CD4-positive, alpha-beta T cell (primary cell): ENCODE measurements at regions not wholly inside any gene's neighbourhood (a gene's known extent, or its start where the extent isn't known, plus 50 kb on each side); places are given as distances from the start of the nearest gene placed in this dataset.

Experiments used
- ATAC-seq: fragments of 200-7000 bp; cut with Tn5 transposase; one replicate; pipeline ENCODE4 v1.10.0; 2022; ENCODE audit warnings: mild to moderate bottlenecking; ENCODE audit not compliant: poor library complexity
- CTCF ChIA-PET: fragments of 350-600 bp; sonication (Branson Sonifier 250); formaldehyde crosslinking; loops from one replicate; lab custom pipeline; 2021; ENCODE audit warnings: antibody characterized with exemption, inconsistent platforms; lab: Charles Lee
- POLR2A ChIA-PET: fragments of 350-600 bp; sonication (Branson Sonifier 250); formaldehyde crosslinking; loops from one replicate; lab custom pipeline; 2021; ENCODE audit warnings: antibody characterized with exemption, inconsistent platforms; lab: Charles Lee
- DNase-seq, 14 experiments: peaks; one replicate each; pipeline ENCODE4 v3.0.0-alpha.2; 2013 to 2020; ENCODE audit warnings: mixed read lengths in 2 of 14
- H3K27ac ChIP-seq, 2 donors: one replicate each; pipeline versions ENCODE4 v1.5.1 to v1.7.0; 2013; ENCODE audit warnings: low read length in 2 of 2, low read depth in 1 of 2, mild to moderate bottlenecking in 1 of 2
- H3K27me3 ChIP-seq, 2 experiments: 1 replicate in 1 of 2; 2 replicates in 1 of 2; pipeline versions ENCODE4 v1.6.1 to v1.7.0; 2013; ENCODE audit warnings: low read length in 2 of 2, control low read depth in 1 of 2, mild to moderate bottlenecking in 1 of 2, moderate library complexity in 1 of 2; ENCODE audit not compliant: insufficient read depth in 2 of 2, control insufficient read depth in 1 of 2
- H3K36me3 ChIP-seq: one replicate; pipeline ENCODE4 v1.6.1; 2013; ENCODE audit warnings: low read length, control low read depth; ENCODE audit not compliant: insufficient read depth
- H3K4me1 ChIP-seq: one replicate; pipeline ENCODE4 v1.6.1; 2013; ENCODE audit warnings: low read length, control low read depth; ENCODE audit not compliant: insufficient read depth
- H3K4me3 ChIP-seq: one replicate; pipeline ENCODE4 v1.5.1; 2013; ENCODE audit warnings: mild to moderate bottlenecking, low read length, moderate library complexity
- H3K9me3 ChIP-seq, 2 experiments: 1 replicate in 1 of 2; 2 replicates in 1 of 2; pipeline versions ENCODE4 v1.6.1 to v1.7.0; 2013; ENCODE audit warnings: low read length in 2 of 2, mild to moderate bottlenecking in 2 of 2, control low read depth in 1 of 2, moderate library complexity in 1 of 2; ENCODE audit not compliant: control insufficient read depth in 1 of 2, insufficient read depth in 1 of 2
- H3K27ac Mint-ChIP-seq: one replicate; pipeline ENCODE4 v1.8.0; 2020; ENCODE audit warnings: mixed read lengths
- H3K27me3 Mint-ChIP-seq: one replicate; pipeline ENCODE4 v1.8.0; 2021; ENCODE audit warnings: mixed read lengths
- H3K36me3 Mint-ChIP-seq: one replicate; pipeline ENCODE4 v1.8.0; 2021; ENCODE audit warnings: low read depth, mixed read lengths
- H3K4me1 Mint-ChIP-seq: one replicate; pipeline ENCODE4 v1.8.0; 2021; ENCODE audit warnings: low read depth, mixed read lengths
- H3K4me3 Mint-ChIP-seq: one replicate; pipeline ENCODE4 v1.8.0; 2020; ENCODE audit warnings: mild to moderate bottlenecking, mixed read lengths
- H3K9me3 Mint-ChIP-seq: one replicate; pipeline ENCODE4 v1.8.0; 2020; ENCODE audit warnings: mixed read lengths
- CTCF ChIP-seq: fragments of 200-600 bp; IDR thresholded peaks from one replicate; pipeline ENCODE4 v1.8.0; 2022; ENCODE audit warnings: antibody characterized with exemption, mild to moderate bottlenecking
- intact Hi-C, 2 experiments: fragments of 100-400 bp; cut with DNase I in 1 of 2; cut with micrococcal nuclease in 1 of 2; formaldehyde crosslinking; loops; one replicate each; pipeline versions ENCODE4 v1.15.1 to v1.9.0; 2023 to 2025; cut with DNase I, micrococcal nuclease

GRCh38 chr9:100673249-100673648 is 95.4 kb downstream of the CAVIN4 start:
- Mint-ChIP-seq H3K4me1 (no peaks in the 10 kb centered on the region), H3K27me3 (peaks cover 12% of the 10 kb centered on the region), H3K9me3 (no peaks in the 10 kb centered on the region), H3K27ac (no peak overlapping the region), H3K36me3 (no peaks in the 10 kb centered on the region), H3K4me3 (no peak overlapping the region)
- intact Hi-C loops = no loop called here
- no peaks in the 10 kb centered on the region for H3K27me3 ChIP-seq
- H3K9me3 ChIP-seq = peaks cover 0 to 1% of the 10 kb centered on the region in 2 experiments
- CTCF ChIA-PET = no interaction called here
- no peak for TF ChIP-seq CTCF
- POLR2A ChIA-PET = no interaction called here
- no peaks in the 10 kb centered on the region for H3K36me3 ChIP-seq
- no peak for ATAC-seq
- no peak overlapping the region for H3K4me3 ChIP-seq
- H3K27ac ChIP-seq = no peak overlapping the region
- H3K4me1 ChIP-seq = no peaks in the 10 kb centered on the region
- no peak for DNase-seq

- no peak overlapping the region for H3K27ac ChIP-seq
- Mint-ChIP-seq H3K27ac (no peak overlapping the region), H3K4me3 (no peak overlapping the region), H3K9me3 (no peaks in the 10 kb centered on the region), H3K36me3 (no peaks in the 10 kb centered on the region), H3K27me3 (peaks cover 7% of the 10 kb centered on the region), H3K4me1 (no peaks in the 10 kb centered on the region)
- POLR2A ChIA-PET = no interaction called here
- DNase-seq (no peak), ATAC-seq (no peak)
- CTCF ChIA-PET = no interaction called here
- H3K27me3 ChIP-seq = no peaks in the 10 kb centered on the region
- H3K9me3 ChIP-seq = no peaks in the 10 kb centered on the region
- no peak overlapping the region for H3K4me3 ChIP-seq
- H3K4me1 ChIP-seq = no peaks in the 10 kb centered on the region
- H3K36me3 ChIP-seq = no peaks in the 10 kb centered on the region
- TF ChIP-seq CTCF = no peak
- intact Hi-C loops = no loop called here
Measured at GRCh38 chr9:100674419-100675122, 96.7 kb downstream of the CAVIN4 start.

GRCh38 chr9:100679834-100680233 is 102.0 kb downstream of the CAVIN4 start:
- H3K27me3 ChIP-seq = no peaks in the 10 kb centered on the region
- intact Hi-C loops = no loop called here
- no peaks in the 10 kb centered on the region for H3K4me1 ChIP-seq
- Mint-ChIP-seq H3K9me3 (no peaks in the 10 kb centered on the region), H3K36me3 (no peaks in the 10 kb centered on the region), H3K27ac (no peak overlapping the region), H3K4me1 (no peaks in the 10 kb centered on the region), H3K27me3 (peaks cover 11% of the 10 kb centered on the region), H3K4me3 (no peak overlapping the region)
- ChIA-PET POLR2A (no interaction called here), CTCF (no interaction called here)
- H3K36me3 ChIP-seq = no peaks in the 10 kb centered on the region
- no peaks in the 10 kb centered on the region for H3K9me3 ChIP-seq
- no peak for DNase-seq
- no peak overlapping the region for H3K4me3 ChIP-seq
- no peak for TF ChIP-seq CTCF
- ATAC-seq = no peak
- H3K27ac ChIP-seq = no peak overlapping the region
